ENCODE measurements at regions not wholly inside any gene's neighbourhood (a gene's known extent, or its start where the extent isn't known, plus 50 kb on each side); places are given as distances from the start of the nearest gene placed in this dataset.

DNA sequence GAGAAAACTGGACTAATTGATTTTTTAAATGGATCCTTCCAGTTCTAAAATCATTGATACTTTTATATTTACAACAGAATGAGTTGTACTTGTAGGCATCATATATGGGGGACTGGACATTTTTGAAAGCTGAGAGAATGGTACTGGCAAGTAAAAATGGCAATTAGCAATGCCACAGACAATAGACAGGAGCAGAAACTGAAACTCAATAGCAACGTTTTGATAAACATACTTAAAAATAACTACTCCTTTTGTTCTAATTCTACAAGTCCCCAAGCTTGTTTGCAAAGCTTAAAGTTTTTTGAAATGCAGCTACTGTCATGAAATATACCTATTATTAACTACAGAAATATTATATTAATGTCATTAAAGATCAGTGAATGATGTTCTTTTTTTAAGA lies 52.8 kb upstream of the FBXL7 start:
- DNase-seq: no peak

DNA sequence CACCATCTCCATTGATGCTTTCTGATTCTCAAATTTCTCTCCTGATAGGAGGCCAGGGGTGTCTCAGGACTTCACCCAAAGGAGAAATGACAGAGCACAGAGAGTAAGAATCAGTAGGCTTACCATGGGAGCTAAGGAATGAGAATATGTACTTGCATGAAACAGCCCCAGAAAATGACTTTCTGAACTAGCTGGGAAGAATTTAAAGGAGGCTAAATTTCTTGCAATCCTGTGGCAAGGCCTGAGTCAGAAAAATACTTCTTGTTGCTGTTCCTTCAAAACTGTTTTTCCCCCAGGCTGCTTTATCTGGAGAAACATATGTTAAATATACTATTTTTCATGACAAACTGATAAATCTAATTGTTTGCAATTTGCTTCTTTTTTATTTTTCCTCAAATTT lies 53.4 kb upstream of the FBXL7 start:
- DNase-seq: no peak

DNA sequence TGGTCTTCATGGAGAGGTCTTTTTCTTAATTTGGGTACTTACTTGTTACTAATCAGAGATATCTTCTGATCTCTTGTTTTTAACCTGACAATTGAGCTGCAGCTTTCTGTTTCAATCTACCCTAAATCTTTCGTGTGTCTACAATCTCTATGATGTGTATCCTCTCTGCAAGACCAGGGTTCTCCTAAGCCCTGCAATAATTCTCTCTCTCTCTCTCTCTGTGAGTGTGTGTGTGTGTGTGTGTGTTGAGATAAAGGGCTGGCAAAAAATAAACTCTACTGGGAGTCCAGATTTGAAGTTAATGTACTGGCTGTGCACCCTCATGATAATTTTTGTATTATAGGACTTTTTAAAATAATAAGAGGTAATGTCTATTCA lies 57.8 kb upstream of the FBXL7 start:
- DNase-seq: no peak

DNA sequence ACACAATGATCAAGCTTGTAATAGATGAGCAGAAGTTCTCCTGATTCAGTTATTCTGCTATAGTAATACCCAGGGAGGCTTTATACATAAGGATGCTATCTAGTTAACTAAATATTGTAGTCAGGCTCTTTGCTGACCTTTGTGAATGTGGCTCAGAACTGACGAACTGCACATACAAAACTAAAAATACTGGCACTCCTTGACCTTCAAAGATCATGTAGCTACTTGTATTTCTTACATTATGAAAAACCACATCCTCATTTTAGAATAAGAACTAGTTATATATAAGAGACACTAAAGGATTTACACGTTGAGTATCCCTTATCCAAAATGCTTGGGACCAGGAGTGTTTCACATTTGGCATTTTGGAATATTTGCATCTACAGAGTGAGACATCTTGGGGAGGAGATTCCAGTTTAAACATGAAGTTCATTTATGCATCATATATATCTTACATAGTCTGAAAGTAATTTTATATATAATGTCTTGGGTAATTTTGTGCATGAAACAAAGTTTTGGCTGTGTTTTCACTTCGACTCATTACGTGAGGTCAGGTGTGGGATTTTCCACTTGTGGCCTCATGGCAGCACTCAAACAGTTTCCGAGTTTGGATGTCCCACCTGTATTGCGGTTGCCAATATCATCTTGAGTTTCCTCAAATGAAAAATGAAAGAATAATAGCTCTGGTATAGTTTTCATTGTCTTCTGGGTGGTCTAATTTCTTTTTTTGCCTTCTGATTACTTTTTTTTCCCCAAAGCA lies 58.4 kb upstream of the FBXL7 start:
- DNase-seq: no peak

DNA sequence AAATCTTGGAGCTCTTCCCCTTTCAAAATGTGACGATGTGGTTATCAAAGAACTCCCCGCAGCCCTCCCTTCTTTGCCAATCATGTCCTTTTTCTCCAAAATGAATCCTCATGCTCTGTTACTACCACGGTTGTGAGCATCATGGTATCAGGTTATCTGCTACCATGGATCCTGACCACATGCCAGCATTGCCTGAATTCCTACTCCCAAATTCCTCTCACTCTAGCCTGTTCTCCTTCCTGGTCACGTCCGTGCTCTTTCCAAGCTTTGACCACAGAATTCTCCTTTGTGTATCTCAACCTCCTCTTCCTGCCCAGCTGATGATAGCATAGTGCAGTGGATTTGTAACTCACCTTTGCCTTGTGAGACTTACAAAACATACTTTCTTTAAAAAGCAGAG lies 59.5 kb upstream of the FBXL7 start:
- no peak for DNase-seq

DNA sequence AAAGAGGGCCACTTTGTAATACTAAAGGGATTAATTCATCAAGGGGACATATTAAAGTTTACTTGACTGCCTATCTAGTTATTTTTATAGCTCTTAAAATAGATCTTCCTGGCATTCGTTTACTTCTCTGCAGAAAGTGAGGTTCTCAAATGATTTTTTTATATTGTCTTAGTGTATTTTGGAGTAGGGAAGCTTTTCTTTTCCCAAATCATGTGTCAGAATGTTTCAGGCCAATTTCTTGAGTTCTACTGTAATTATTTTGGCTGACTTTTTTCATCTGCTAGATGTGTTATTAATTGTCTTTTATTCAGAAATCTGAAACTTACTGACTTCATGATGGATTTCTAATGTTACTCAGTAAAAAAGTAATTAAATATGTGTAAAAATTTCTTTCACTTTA lies 60.2 kb upstream of the FBXL7 start:
- no peak for DNase-seq

DNA sequence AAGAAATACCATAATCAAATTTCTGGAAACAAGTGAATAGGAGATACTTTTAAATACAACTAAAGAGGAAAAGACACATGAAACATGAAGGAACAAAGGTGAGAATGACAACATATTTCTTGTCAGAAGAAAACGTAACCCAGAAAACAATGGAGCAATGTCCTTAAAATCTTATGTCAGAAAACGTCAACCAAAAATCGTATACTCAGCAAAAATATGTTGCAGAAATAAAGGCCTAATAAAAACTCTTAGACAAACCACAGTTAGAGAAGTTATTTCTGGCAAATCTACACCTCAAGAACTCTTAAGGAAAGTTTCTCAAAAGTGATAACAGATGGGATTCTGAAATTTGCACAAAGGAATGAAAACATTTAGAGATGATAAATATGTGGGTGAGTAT lies 66.3 kb upstream of the FBXL7 start:
- no peak for DNase-seq

DNA sequence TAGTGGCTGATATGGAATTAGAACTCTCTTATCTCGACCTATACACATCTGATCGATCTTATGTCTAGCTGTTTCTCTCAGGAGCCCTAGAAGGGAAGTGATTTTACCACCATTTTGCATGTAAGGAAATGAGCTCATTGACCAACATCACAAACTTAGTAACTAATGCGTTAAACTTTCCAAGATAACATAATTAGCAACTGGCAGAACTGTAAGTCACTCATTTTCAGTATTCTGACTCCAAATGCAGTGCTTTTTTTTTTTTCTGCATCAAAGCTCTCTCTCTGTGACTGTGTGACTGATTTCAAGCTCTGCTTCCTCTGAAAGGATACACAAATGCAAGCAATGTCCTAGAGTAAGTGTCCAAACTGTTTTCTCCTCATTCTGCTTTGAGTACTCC lies 68.1 kb upstream of the FBXL7 start:
- DNase-seq: no peak

DNA sequence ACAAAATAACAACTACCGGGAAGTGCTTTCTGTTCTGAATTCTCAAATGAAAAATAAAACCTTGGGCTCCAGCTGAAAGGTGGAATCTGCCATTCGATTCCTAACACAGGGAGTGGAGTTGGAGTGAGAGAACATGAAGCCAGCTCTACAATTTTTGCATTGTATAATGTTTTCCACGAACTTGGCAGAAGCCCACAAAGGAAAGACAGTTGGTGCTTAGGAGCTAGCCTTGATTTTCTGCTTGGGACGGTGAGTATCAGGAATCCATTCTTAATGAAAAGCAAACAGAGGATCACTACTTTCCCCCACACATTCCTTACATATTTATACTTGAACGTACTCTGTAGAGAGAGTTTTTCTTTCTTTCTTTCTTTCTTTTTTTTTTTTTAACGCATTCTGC lies 74.2 kb upstream of the FBXL7 start:
- no peak for DNase-seq

DNA sequence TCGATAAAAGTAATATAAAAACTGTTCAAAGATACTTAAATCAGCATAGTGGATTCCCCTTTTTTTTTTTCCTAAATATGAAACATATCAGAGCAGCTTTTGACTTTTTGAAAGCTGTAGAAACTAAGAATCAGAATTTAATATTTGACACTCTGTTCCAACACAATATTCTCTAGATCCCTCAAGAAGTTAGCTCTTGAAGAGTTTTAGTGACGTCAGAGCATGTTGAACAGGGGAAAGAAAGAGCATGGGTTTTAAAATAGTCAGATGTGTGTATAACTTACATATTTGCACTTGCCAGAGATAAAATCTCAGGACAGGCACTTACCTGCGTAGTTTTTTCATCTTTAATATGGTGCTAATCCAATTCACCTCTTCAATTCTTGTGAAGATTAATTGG lies 75.2 kb upstream of the FBXL7 start:
- no peak for DNase-seq

DNA sequence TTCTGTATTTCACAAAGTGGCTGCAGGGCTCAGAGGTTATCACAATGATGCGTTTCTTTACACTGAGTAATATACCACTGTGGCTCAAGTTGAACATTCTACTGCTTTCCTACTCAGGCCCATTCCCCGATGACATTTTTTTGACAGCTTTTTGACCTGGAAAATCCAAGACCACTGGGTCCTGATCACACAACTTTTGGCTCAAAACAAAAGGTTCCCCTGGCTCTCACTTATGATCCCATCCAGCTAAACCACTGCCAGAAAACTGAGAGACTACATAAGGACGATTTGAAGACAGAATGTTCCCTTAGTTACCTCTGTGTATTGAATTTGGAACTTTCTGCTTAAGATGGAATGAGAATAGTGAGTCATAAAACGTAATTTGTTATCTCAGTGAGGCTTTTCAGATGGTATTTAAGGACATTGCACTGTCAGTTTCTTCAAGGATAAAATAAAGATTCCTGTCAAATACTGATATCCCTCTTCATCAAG lies 78.0 kb upstream of the FBXL7 start:
- no peak for DNase-seq

DNA sequence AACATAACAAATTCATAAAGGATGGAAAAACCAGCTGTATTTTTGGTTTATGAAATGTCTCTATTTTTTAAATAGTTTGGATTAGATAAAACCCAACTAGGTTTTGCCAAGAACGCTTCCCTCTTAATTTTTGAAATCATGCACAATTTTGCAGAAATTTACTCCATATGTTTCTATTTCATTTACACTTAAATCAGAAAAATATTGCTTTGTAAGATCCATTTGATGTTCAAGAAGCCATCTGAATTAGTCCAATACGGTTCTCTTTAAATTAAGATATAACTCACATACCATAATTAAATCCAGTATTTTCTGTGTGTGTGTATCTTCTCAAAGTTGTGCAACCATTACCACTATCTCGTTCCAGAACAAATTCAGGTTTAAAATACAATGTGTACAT lies 78.6 kb upstream of the FBXL7 start:
- DNase-seq: no peak

DNA sequence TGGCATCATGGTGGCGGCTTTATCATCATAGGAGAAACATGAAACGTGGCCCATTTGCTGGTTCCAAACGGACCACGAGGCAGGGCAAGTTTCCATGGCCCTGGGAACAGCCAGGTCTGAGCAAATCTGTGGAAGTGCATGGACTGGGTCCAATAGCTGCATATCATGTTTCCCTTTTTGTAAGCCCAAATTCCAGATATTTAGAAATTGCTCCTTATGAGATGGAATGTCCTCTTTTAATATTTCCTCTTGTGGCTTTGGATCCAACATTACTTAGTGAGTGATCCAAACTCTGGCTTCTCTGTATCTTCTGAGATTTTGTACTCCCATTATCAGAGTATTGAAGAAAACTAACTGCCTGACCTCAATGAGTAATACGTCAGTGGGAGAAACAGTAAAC lies 79.8 kb upstream of the FBXL7 start:
- DNase-seq: no peak

DNA sequence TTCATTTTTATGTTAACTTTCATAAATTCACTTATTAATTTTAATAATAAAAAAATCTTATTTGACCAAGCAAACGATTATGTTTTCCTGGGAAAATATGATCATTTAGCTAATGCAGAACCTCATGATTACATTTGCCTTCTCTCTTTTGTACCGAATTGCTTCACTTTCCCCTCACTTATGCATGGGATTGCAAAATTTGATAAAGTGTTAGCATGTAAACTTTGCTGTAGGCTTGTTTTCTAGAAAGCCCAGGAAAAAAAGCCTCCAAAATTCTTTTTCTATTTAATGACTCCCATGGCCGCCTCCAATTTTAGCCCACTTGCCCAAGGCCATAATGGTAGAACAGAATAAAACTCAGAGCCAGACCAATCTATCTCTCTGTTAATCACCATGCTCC lies 82.8 kb upstream of the FBXL7 start:
- no peak for DNase-seq

DNA sequence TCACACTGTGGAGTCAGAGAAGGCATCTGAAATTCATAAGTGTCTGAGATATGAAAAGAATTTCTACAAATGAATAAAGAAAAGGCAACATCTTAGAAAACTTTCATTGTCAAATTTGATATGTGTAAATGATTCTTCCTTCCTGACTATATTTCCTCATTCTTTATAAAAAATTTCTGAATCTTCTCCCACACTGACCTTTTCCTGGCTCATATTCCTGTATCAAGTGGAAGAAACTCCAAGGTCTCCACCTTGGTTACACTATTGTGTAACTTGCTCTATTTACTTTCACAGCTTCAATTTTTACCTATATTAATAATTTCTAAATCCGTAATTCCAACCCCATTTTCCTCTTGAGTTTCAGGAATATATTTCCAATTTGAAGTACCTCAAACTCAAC lies 93.5 kb upstream of the FBXL7 start:
- no peak for DNase-seq

DNA sequence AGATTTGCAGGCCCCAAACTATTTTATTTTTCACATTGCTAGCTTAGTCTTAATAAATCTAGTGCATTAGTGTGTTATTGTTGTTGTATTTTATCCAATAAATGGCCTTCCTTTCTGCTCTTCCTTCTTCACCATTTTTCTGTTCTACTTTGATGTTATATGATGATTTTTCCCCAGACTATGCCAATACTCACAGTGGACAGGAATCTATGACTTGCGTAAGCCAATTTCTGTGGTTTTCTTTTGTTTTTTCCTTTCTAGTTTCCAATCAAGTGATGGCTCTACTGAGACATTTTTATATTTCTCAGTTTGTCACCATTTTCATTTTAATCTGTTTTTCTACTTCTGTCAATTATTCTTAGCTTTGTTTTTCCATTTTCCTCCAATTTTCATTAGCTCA lies 106.8 kb upstream of the FBXL7 start:
- no peak for DNase-seq

DNA sequence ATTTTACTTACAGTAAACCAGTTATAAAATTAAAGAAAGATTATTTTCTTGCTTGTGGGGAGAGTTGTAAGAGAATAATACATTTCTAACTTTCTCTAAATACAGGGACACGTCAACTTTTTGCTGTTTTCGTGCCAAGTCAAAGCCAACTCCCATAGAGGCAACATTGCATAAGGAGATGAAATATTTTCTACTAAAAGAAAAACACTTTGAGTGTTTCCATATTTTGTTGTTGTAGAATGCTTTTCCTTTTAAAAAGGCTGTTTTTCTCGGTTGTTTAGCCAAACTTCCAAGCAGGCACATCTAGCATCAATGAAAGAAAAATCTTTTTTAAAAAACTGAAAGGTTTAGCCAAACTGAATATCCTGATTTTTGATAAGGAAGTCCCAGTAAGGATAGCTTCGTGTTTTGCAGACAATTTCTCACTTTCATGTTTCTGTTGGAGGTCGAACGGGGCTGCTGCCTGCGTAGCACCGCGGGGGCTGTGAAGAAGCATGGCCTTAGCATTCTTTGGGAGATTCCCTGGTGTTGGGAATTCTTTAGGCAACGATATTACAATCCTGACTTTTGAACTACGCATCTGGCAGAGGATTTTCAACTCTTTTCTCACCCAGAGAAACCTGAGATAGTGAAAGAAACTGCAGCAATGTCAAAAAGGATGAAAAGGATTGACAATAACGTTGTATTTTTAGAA lies 108.1 kb upstream of the FBXL7 start:
- DNase-seq: no peak

DNA sequence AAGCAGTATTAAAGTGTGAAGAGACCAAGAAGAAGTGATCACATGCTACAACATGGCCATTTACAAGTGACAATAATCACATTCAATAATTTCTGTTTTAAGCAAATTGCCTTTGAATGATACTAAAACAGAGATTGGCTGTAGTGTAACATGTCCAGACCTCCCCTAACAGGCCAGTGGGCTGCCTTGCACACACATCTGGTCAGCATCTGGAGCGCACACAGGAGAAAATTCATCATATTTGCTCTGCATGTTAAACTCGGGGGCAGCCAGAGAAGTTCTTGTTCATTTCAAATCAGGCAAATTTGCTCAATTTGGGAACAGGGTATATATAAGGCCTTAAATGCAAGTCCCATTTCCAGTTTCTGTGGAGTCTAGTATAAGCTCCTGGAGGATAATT lies 111.1 kb upstream of the FBXL7 start:
- no peak for DNase-seq

DNA sequence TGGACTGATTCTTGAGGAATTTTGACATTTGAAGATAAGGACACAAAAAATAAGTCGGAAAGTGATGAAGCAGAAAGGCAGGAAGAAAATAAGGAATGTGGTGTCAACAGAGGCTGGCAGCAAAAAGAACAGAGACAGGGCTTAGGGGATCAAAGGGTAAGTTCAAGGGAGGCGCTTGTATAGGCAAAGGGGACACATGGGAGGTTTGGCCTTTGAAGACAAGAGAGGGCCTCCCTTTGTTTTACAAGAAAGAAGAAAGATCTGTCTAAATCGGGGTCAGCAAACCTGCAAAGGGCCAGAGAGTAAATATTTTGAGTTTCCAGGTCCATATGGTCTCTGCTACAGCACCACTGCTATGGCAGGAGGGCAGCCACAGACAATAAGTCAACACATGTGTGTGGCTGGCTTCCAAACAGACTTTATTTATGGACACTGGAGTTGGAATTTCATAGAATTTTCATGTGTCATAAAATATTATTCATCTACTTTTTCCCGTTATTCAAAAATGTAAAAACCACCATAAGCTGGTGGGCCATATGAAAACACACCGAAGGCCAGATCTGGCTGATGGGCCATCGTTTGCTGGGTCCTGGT lies 112.0 kb upstream of the FBXL7 start:
- no peak for DNase-seq

DNA sequence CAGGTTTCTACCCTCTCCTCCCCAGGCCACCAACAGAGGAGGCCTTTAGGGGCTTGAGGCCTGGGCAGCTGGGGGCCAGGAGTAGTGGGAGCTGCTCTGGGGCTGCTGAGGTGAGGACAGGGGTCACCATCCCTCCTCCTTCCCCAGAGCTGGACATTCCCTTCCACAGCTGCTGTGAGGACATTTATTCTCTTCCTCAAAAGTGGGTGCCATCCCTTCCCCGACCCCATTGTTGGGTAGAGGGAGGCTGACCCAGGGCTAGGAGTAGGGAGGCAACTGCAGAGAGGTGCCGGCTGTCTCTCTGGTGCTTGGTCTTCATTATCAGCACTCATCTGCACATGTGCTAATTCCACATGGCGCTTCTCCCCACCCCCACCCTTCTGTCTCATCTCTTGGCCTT lies 113.9 kb upstream of the FBXL7 start:
- no peak for DNase-seq

DNA sequence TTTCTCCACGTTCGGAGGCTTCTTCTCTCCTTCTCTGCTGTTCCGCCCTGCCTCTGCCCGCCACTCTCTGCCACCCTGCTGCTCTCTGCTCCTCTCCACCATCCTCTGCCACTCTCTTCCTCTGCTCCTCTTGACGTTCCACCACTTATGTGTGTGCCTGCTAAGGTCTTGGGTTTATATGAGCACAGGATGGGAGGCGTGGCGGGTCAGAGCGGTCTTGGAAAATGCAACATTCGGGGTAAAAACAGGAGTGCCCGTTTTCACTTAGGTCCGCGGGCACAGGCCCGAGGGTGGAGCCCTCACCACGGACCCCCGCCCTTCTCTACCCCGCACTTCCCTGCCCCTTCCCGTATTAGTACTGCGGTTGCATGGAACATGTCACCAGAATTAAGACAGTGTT lies 114.4 kb upstream of the FBXL7 start:
- no peak for DNase-seq

DNA sequence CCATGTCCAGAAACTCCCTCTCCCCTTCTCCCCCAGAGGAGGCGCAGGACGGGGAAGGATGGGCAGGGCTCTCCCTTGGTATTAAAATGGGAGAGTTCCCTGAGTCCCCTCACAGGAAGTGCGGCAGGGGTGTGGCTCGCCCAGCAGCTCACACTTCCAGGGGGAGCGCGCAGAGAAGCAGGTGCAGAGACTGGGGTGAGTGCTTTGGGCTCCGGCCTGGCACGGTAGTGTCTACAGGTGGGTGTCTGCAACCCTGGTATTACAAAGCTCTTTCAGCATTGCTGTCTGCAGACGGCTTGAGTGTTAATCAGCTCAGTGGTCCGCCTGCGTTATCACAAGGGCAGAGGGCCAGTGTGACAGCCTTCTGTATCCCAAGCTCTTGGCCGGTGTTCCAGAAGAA lies 114.9 kb upstream of the FBXL7 start:
- no peak for DNase-seq

DNA sequence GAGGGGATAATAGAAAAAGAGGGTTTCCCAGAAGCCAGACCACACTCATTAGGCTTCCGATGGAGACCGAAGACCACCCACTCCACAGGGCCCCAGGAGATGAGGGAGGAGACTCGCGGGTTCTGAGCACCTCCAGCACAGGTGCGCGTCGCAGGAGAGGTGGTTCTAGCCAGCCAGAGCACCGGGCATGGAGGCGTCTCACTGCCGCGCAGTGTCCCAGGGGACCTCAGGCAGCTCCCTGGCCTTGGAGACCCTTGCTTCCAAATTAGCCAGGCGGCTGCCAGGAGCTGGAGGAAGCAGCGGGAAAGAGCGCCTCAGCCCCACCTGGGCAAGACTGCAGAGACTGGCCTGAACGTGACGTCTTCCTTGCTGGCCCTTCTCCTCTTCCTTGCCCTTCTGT lies 115.4 kb upstream of the FBXL7 start:
- DNase-seq: no peak

DNA sequence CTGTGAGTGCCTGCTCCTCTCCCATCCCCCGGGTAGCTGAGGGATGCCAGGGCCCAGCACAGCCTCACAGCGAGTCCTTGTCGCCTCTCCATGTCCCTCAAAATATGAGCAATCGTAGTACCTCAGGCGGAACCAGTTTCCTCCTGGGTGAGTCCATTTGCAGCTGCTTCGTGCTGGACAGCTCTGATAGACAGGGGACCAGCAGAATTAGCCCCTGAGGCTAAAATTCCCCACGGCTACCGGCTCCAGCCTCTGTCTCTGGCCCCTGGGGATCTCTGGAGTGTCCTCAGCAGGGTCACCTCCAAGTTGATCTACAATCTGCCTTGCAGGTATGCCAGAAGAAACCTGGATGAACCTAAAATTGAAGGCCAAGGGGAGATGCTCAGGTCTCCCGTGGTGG lies 115.8 kb upstream of the FBXL7 start:
- no peak for DNase-seq

DNA sequence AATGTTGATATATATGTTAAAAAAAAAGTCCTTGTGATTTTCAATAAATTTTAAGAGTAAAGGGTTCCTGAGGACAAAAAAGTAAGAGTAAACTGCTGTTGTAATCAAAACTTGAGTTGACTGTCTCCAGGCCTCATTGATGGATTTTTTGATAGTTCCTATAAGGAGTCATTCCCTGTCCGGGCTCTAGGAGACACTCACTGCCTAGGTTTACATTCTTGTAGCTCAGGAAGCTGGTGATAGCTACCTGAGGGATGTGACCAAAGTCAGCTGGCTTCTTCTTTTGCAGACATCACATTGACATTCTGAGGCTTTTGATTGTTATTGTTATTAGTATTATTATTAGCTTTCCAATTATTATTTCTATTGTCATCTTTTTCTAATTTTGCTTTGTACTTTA lies 116.5 kb upstream of the FBXL7 start:
- peak; percentile 27 for DNase-seq

Data from NCI-H2081 treated with DMSO at 0.1 percent for 48 hours (cell line).